SK-N-SH (cell line): ENCODE measurements at regions not wholly inside any gene's neighbourhood (a gene's known extent, or its start where the extent isn't known, plus 50 kb on each side); places are given as distances from the start of the nearest gene placed in this dataset.

ENCODE experiments used
- POLR2AphosphoS5 ChIP-seq: IDR thresholded peaks from 2 replicates; pipeline ENCODE4 v1.6.1; 2012; ENCODE audit warnings: low read depth, low read length
- TAF1 ChIP-seq: IDR thresholded peaks from 2 replicates; pipeline ENCODE4 v1.6.1; 2012; ENCODE audit warnings: low read depth, mild to moderate bottlenecking, low read length, moderate library complexity, borderline replicate concordance
- TEAD4 ChIP-seq: IDR thresholded peaks from 2 replicates; pipeline ENCODE4 v1.4.0; 2012; ENCODE audit warnings: mild to moderate bottlenecking, borderline replicate concordance; ENCODE audit not compliant: insufficient read depth
- YY1 ChIP-seq: IDR thresholded peaks from 2 replicates; pipeline ENCODE4 v1.4.0; 2012; ENCODE audit warnings: low read depth, mild to moderate bottlenecking
- TF ChIP-seq, protein P1 (sequence below): fragments of 200-600 bp; sonication (generic); IDR thresholded peaks from 2 replicates; pipeline ENCODE4 v1.6.1; 2017; ENCODE audit warnings: antibody characterized with exemption, mild to moderate bottlenecking, moderate library complexity
- TF ChIP-seq, protein P2 (sequence below): fragments of 150-350 bp; IDR thresholded peaks from 2 replicates; pipeline ENCODE4 v1.6.1; 2016; ENCODE audit warnings: mild to moderate bottlenecking, low read depth, low read length
- TF ChIP-seq, protein P3 (sequence below): IDR thresholded peaks from 2 replicates; pipeline ENCODE4 v1.6.1; 2012; ENCODE audit warnings: mild to moderate bottlenecking, low read depth, low read length, moderate library complexity

DNA sequence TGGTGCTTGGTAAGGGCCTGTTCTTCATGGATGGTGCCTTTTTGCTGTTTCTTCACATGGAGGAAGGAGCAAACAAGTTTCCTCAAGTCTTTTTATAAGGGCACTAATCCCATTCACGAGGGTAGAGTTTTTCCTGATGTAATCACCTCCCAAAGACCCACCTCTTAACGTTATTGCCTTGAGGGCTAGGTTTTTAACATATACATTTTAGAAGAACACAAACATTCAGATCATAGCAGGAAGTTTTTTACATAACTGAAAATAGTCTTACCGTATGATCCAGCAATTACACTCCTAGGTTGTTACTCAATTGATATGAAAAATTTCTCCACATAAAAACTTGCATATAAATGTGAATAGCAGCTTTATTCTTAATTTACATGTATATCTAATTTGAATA lies 976.3 kb downstream of the DSC3 start:
- TF ChIP-seq TAF1 (no peak), YY1 (no peak), POLR2AphosphoS5 (no peak), TEAD4 (no peak)
- TF ChIP-seq, protein P1, sequence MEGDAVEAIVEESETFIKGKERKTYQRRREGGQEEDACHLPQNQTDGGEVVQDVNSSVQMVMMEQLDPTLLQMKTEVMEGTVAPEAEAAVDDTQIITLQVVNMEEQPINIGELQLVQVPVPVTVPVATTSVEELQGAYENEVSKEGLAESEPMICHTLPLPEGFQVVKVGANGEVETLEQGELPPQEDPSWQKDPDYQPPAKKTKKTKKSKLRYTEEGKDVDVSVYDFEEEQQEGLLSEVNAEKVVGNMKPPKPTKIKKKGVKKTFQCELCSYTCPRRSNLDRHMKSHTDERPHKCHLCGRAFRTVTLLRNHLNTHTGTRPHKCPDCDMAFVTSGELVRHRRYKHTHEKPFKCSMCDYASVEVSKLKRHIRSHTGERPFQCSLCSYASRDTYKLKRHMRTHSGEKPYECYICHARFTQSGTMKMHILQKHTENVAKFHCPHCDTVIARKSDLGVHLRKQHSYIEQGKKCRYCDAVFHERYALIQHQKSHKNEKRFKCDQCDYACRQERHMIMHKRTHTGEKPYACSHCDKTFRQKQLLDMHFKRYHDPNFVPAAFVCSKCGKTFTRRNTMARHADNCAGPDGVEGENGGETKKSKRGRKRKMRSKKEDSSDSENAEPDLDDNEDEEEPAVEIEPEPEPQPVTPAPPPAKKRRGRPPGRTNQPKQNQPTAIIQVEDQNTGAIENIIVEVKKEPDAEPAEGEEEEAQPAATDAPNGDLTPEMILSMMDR: no peak
- TF ChIP-seq, protein P2, sequence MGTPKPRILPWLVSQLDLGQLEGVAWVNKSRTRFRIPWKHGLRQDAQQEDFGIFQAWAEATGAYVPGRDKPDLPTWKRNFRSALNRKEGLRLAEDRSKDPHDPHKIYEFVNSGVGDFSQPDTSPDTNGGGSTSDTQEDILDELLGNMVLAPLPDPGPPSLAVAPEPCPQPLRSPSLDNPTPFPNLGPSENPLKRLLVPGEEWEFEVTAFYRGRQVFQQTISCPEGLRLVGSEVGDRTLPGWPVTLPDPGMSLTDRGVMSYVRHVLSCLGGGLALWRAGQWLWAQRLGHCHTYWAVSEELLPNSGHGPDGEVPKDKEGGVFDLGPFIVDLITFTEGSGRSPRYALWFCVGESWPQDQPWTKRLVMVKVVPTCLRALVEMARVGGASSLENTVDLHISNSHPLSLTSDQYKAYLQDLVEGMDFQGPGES: no peak
- TF ChIP-seq, protein P3, sequence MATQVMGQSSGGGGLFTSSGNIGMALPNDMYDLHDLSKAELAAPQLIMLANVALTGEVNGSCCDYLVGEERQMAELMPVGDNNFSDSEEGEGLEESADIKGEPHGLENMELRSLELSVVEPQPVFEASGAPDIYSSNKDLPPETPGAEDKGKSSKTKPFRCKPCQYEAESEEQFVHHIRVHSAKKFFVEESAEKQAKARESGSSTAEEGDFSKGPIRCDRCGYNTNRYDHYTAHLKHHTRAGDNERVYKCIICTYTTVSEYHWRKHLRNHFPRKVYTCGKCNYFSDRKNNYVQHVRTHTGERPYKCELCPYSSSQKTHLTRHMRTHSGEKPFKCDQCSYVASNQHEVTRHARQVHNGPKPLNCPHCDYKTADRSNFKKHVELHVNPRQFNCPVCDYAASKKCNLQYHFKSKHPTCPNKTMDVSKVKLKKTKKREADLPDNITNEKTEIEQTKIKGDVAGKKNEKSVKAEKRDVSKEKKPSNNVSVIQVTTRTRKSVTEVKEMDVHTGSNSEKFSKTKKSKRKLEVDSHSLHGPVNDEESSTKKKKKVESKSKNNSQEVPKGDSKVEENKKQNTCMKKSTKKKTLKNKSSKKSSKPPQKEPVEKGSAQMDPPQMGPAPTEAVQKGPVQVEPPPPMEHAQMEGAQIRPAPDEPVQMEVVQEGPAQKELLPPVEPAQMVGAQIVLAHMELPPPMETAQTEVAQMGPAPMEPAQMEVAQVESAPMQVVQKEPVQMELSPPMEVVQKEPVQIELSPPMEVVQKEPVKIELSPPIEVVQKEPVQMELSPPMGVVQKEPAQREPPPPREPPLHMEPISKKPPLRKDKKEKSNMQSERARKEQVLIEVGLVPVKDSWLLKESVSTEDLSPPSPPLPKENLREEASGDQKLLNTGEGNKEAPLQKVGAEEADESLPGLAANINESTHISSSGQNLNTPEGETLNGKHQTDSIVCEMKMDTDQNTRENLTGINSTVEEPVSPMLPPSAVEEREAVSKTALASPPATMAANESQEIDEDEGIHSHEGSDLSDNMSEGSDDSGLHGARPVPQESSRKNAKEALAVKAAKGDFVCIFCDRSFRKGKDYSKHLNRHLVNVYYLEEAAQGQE: no peak
